ENCODE measurements at regions not wholly inside any gene's neighbourhood (a gene's known extent, or its start where the extent isn't known, plus 50 kb on each side); places are given as distances from the start of the nearest gene placed in this dataset.
A peak's percentile ranks its signal among the peaks of the same experiment; 100 is the strongest.
"Not testable (repeated sequence)": the region's sequence is repeated elsewhere in the genome, so short reads cannot be mapped to it uniquely, and the experiment has no call there.

- DNase-seq (ENCODE audit: low read depth in 3 of 3) = peak in 1 of 3 experiments; percentile 2
Measured at GRCh38 chr9:64016845-64017406, 1268.1 kb downstream of the FOXD4L5 start.

GRCh38 chr9:64016246-64016645 is 1268.8 kb downstream of the FOXD4L5 start:
- DNase-seq (ENCODE audit: low read depth in 3 of 3) = not testable (repeated sequence)

GRCh38 chr9:64015136-64015535 is 1269.9 kb downstream of the FOXD4L5 start:
- no peak for DNase-seq (ENCODE audit: low read depth in 3 of 3)

- DNase-seq (ENCODE audit: low read depth in 3 of 3) = not testable (repeated sequence)
Measured at GRCh38 chr9:64014386-64015091, 1270.5 kb downstream of the FOXD4L5 start.

- DNase-seq (ENCODE audit: low read depth in 3 of 3) = not testable (repeated sequence)
Measured at GRCh38 chr9:64013122-64013521, 1271.9 kb downstream of the FOXD4L5 start.

- not testable (repeated sequence) for DNase-seq (ENCODE audit: low read depth in 3 of 3)
Measured at GRCh38 chr9:64012014-64012413, 1273.0 kb downstream of the FOXD4L5 start.

- not testable (repeated sequence) for DNase-seq (ENCODE audit: low read depth in 3 of 3)
Measured at GRCh38 chr9:63979741-63980140, 1305.3 kb downstream of the FOXD4L5 start.
